SK-N-SH treated with all-trans-retinoic acid at 6 μM for 48 hours (cell line): ENCODE measurements at regions not wholly inside any gene's neighbourhood (a gene's known extent, or its start where the extent isn't known, plus 50 kb on each side); places are given as distances from the start of the nearest gene placed in this dataset.

ENCODE experiments used
- ATAC-seq: fragments of 200-7000 bp; cut with Tn5 transposase; 3 replicates; pipeline ENCODE4 v1.9.1; 2020; ENCODE audit warnings: mild to moderate bottlenecking, moderate library complexity
- ARNTL ChIP-seq: fragments of 450-650 bp; formaldehyde crosslinking; IDR thresholded peaks from 2 replicates; pipeline ENCODE4 v1.5.0; 2020; ENCODE audit warnings: low read depth, mild to moderate bottlenecking, moderate library complexity, borderline replicate concordance
- BACH2 ChIP-seq: fragments of 250-450 bp; sonication (Bioruptor Pico); IDR thresholded peaks from 2 replicates; pipeline ENCODE4 v1.9.0; 2021; ENCODE audit warnings: mild to moderate bottlenecking, borderline replicate concordance
- CSDC2 ChIP-seq: fragments of 250-450 bp; sonication (Bioruptor Pico); IDR thresholded peaks from 2 replicates; pipeline ENCODE4 v1.5.0; 2020; ENCODE audit warnings: mild to moderate bottlenecking, moderate library complexity
- CSRNP3 ChIP-seq: fragments of 250-450 bp; sonication (Bioruptor Pico); IDR thresholded peaks from 2 replicates; pipeline ENCODE4 v1.5.1; 2021; ENCODE audit warnings: mild to moderate bottlenecking, moderate library complexity
- ESRRG ChIP-seq: fragments of 250-450 bp; sonication (Bioruptor Pico); IDR thresholded peaks from 2 replicates; pipeline ENCODE4 v1.6.1; 2021; ENCODE audit warnings: mild to moderate bottlenecking
- GLIS3 ChIP-seq: fragments of 250-450 bp; sonication (Bioruptor Pico); IDR thresholded peaks from 2 replicates; pipeline ENCODE4 v1.5.0; 2020; ENCODE audit warnings: mild to moderate bottlenecking, moderate library complexity
- ISL1 ChIP-seq: fragments of 250-450 bp; sonication (Bioruptor Pico); IDR thresholded peaks from 2 replicates; pipeline ENCODE4 v2.1.2; 2022; ENCODE audit warnings: mild to moderate bottlenecking, moderate library complexity
- OSR1 ChIP-seq: fragments of 250-450 bp; sonication (Bioruptor Pico); IDR thresholded peaks from 2 replicates; pipeline ENCODE4 v1.8.0; 2022; ENCODE audit warnings: moderate library complexity, mild to moderate bottlenecking, inconsistent platforms
- POU6F1 ChIP-seq: fragments of 250-450 bp; sonication (Bioruptor Pico); IDR thresholded peaks from 2 replicates; pipeline ENCODE4 v1.8.0; 2021; ENCODE audit warnings: low read depth, mild to moderate bottlenecking, moderate library complexity, borderline replicate concordance
- PPARA ChIP-seq: fragments of 250-450 bp; sonication (Bioruptor Pico); IDR thresholded peaks from 2 replicates; pipeline ENCODE4 v1.5.0; 2020; ENCODE audit warnings: mild to moderate bottlenecking, borderline replicate concordance
- RARB ChIP-seq: fragments of 250-450 bp; sonication (Bioruptor Pico); IDR thresholded peaks from 2 replicates; pipeline ENCODE4 v1.8.0; 2021; ENCODE audit warnings: mild to moderate bottlenecking, moderate library complexity
- SNAI2 ChIP-seq: fragments of 250-450 bp; sonication (Bioruptor Pico); IDR thresholded peaks from 2 replicates; pipeline ENCODE4 v1.5.0; 2020; ENCODE audit warnings: mild to moderate bottlenecking, moderate library complexity
- TCF4 ChIP-seq: fragments of 250-450 bp; sonication (Bioruptor Pico); IDR thresholded peaks from 2 replicates; pipeline ENCODE4 v1.8.0; 2021; ENCODE audit warnings: mild to moderate bottlenecking, moderate library complexity, borderline replicate concordance
- TSHZ2 ChIP-seq: fragments of 250-450 bp; sonication (Bioruptor Pico); IDR thresholded peaks from 2 replicates; pipeline ENCODE4 v1.5.0; 2020; ENCODE audit warnings: mild to moderate bottlenecking, moderate library complexity
- ZC3H10 ChIP-seq: fragments of 250-450 bp; sonication (Bioruptor Pico); IDR thresholded peaks from 2 replicates; pipeline ENCODE4 v1.5.1; 2021; ENCODE audit warnings: mild to moderate bottlenecking, moderate library complexity
- ZFP3 ChIP-seq: fragments of 250-450 bp; sonication (Bioruptor Pico); IDR thresholded peaks from 2 replicates; pipeline ENCODE4 v1.5.0; 2020; ENCODE audit warnings: mild to moderate bottlenecking, moderate library complexity
- ZFP30 ChIP-seq: fragments of 450-650 bp; formaldehyde crosslinking; IDR thresholded peaks from 2 replicates; pipeline ENCODE4 v1.5.0; 2022; ENCODE audit warnings: mild to moderate bottlenecking, moderate library complexity
- ZNF565 ChIP-seq: fragments of 450-650 bp; formaldehyde crosslinking; conservative IDR thresholded peaks from 2 replicates; pipeline ENCODE4 v1.5.0; 2020; ENCODE audit warnings: low read depth, mild to moderate bottlenecking, moderate library complexity
- ZNF8 ChIP-seq: fragments of 450-650 bp; formaldehyde crosslinking; IDR thresholded peaks from 2 replicates; pipeline ENCODE4 v1.5.0; 2020; ENCODE audit warnings: mild to moderate bottlenecking, moderate library complexity
- TF ChIP-seq, protein P1 (sequence below): fragments of 250-450 bp; sonication (Bioruptor Pico); IDR thresholded peaks from 2 replicates; pipeline ENCODE4 v1.5.1; 2020; ENCODE audit warnings: low read depth, mild to moderate bottlenecking, moderate library complexity

DNA sequence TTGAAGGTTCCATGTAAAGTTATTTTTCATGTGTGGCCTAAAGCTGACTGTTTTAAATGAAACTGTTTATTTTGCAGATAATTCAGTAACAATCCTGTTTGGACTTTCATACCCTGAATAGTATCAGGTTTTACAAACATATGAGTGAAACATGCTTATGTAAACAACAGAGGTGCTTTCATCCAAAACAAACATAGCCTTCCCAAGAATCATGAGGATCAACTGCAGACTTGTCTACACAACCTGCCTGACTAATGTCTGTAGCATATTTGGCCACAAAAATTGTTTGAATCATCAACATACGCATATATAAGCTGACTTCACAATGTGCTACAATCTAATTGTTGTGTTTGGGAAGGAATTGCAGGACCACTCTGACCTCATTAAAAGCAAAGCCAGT lies 190.4 kb downstream of the DIPK2A start:
- no peak for ATAC-seq
- TF ChIP-seq CSDC2 (CRISPR knock-in tag), result no peak
- TF ChIP-seq ZNF8 (CRISPR knock-in tag), result no peak
- TF ChIP-seq ISL1 (CRISPR knock-in tag), result no peak
- TF ChIP-seq ZFP30, result no peak
- TF ChIP-seq ZC3H10 (CRISPR knock-in tag), result no peak
- no peak for TF ChIP-seq ARNTL
- TF ChIP-seq CSRNP3, result no peak
- no peak for TF ChIP-seq SNAI2 (CRISPR knock-in tag)
- TF ChIP-seq POU6F1, result no peak
- no peak for TF ChIP-seq GLIS3 (CRISPR knock-in tag)
- TF ChIP-seq BACH2 (CRISPR knock-in tag), result no peak
- TF ChIP-seq ZNF565, result no peak
- TF ChIP-seq PPARA (CRISPR knock-in tag), result no peak
- TF ChIP-seq, protein P1, sequence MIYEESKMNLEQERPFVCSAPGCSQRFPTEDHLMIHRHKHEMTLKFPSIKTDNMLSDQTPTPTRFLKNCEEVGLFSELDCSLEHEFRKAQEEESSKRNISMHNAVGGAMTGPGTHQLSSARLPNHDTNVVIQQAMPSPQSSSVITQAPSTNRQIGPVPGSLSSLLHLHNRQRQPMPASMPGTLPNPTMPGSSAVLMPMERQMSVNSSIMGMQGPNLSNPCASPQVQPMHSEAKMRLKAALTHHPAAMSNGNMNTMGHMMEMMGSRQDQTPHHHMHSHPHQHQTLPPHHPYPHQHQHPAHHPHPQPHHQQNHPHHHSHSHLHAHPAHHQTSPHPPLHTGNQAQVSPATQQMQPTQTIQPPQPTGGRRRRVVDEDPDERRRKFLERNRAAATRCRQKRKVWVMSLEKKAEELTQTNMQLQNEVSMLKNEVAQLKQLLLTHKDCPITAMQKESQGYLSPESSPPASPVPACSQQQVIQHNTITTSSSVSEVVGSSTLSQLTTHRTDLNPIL (CRISPR knock-in tag), result no peak
- no peak for TF ChIP-seq OSR1 (CRISPR knock-in tag)
- TF ChIP-seq ESRRG (CRISPR knock-in tag), result no peak
- no peak for TF ChIP-seq TSHZ2 (CRISPR knock-in tag)
- no peak for TF ChIP-seq TCF4 (CRISPR knock-in tag)
- TF ChIP-seq, all 23 proteins: peak for 0

- TF ChIP-seq ZFP3 (CRISPR knock-in tag), result no peak
- TF ChIP-seq CSDC2 (CRISPR knock-in tag), result no peak
- no peak for TF ChIP-seq ESRRG (CRISPR knock-in tag)
- no peak for TF ChIP-seq ZNF565
- TF ChIP-seq RARB (CRISPR knock-in tag), result no peak
Measured at GRCh38 chr3:144164352-144164751, 192.7 kb downstream of the DIPK2A start.

DNA sequence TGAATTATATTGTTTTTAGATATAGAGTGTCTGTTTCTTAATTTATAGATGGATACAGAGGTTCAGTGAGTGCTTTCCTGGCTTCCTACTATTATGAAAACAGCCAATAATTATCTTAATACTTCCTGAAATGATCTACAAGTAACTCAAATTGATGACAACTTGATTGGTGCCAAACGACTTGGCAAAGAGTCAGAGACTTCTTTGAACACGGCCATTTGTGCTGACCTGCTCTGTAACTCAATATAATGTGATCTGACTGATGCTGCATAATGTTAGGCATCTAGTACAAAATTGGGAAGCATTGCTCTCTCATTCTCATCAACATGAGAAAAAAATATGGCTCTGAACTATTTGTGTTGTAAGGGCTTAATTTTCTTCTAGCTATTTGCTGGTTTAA lies 193.9 kb downstream of the DIPK2A start:
- TF ChIP-seq TSHZ2 (CRISPR knock-in tag) (no peak), ARNTL (no peak)
- no peak for ATAC-seq

More at GRCh38 chr3:144164352-144164751, 192.7 kb downstream of the DIPK2A start:
- ATAC-seq, result no peak

DNA sequence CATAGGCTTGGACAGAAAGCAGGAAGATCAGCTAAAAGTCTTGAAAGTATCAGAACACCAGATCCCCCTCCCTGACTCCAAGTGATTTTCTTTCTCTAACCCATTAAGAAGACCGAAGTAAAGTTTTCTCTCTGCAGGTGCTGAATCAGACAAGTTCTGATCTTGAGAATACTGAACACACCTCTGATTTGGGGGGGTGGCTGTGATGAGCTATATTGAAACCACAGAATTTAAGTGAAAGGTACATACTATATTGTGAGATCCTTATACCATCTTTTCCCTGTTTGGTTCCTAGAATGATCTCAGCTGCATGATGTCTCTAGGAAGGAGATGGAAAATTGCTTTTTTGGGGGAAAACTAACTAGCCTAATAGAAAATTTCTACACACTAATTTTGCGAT lies 196.0 kb downstream of the DIPK2A start:
- TF ChIP-seq, protein P1 (CRISPR knock-in tag), result no peak
- no peak for TF ChIP-seq POU6F1
- TF ChIP-seq, all 23 proteins: peak for 0

More for the DNA sequence above, 196.0 kb downstream of the DIPK2A start:
- ATAC-seq, result no peak
